ENCODE measurements at regions not wholly inside any gene's neighbourhood (a gene's known extent, or its start where the extent isn't known, plus 50 kb on each side); places are given as distances from the start of the nearest gene placed in this dataset.

GRCh38 chr20:50325651-50326050 is 135.0 kb downstream of the CEBPB start:
- no peak for ATAC-seq
- TF ChIP-seq TSHZ2 (CRISPR knock-in tag; IDR thresholded peaks at IDR 0.05) (no peak), GLIS3 (CRISPR knock-in tag; IDR thresholded peaks at IDR 0.05) (no peak), ZNF8 (CRISPR knock-in tag; IDR thresholded peaks at IDR 0.05) (no peak), BACH2 (CRISPR knock-in tag; IDR thresholded peaks at IDR 0.05; ENCODE audit: borderline replicate concordance) (no peak), POU6F1 (CRISPR knock-in tag; IDR thresholded peaks at IDR 0.05; ENCODE audit: borderline replicate concordance, low read depth) (no peak), RARB (CRISPR knock-in tag; IDR thresholded peaks at IDR 0.05) (no peak), ZFP3 (CRISPR knock-in tag; IDR thresholded peaks at IDR 0.05) (no peak)

DNA sequence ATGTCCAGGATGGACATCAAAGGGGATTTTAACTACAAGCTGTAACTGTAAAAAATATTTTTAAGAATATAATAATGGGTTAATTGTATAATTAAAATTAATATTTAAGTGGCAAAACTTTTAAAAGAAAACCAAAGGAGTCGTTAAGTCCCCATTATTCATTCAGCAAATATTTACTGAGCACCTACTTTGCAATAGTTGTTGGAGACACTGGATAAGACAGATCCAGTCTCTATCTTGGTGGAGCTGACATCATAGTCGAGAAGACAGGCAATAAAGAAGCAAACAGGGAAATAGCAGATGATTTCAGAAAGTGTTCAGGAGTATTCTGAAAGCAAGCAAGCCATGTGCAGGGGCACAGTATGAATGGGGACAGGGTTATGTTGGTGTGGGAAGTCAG is 137.0 kb downstream of the CEBPB start:
- ATAC-seq = no peak
- TF ChIP-seq POU6F1 (CRISPR knock-in tag; IDR thresholded peaks at IDR 0.05; ENCODE audit: borderline replicate concordance, low read depth) (no peak), PATZ1 (CRISPR knock-in tag; IDR thresholded peaks at IDR 0.05; ENCODE audit: borderline replicate concordance) (no peak), ZC3H10 (CRISPR knock-in tag; IDR thresholded peaks at IDR 0.05) (no peak), GLIS3 (CRISPR knock-in tag; IDR thresholded peaks at IDR 0.05) (no peak), ZNF565 (CRISPR knock-in tag; conservative IDR thresholded peaks at IDR 0.05; ENCODE audit: low read depth) (no peak)

- ATAC-seq = no peak
- TF ChIP-seq RARB (CRISPR knock-in tag; IDR thresholded peaks at IDR 0.05) (no peak), POU6F1 (CRISPR knock-in tag; IDR thresholded peaks at IDR 0.05; ENCODE audit: borderline replicate concordance, low read depth) (no peak), ZNF565 (CRISPR knock-in tag; conservative IDR thresholded peaks at IDR 0.05; ENCODE audit: low read depth) (no peak), OSR1 (CRISPR knock-in tag; IDR thresholded peaks at IDR 0.05) (no peak), ARNTL (CRISPR knock-in tag; IDR thresholded peaks at IDR 0.05; ENCODE audit: borderline replicate concordance, low read depth) (no peak), TCF4 (CRISPR knock-in tag; IDR thresholded peaks at IDR 0.05; ENCODE audit: borderline replicate concordance) (no peak), ZFP3 (CRISPR knock-in tag; IDR thresholded peaks at IDR 0.05) (no peak), TSHZ2 (CRISPR knock-in tag; IDR thresholded peaks at IDR 0.05) (no peak), CREB5 (CRISPR knock-in tag; IDR thresholded peaks at IDR 0.05; ENCODE audit: low read depth) (no peak), GLIS3 (CRISPR knock-in tag; IDR thresholded peaks at IDR 0.05) (no peak)
- TF ChIP-seq, protein P1, sequence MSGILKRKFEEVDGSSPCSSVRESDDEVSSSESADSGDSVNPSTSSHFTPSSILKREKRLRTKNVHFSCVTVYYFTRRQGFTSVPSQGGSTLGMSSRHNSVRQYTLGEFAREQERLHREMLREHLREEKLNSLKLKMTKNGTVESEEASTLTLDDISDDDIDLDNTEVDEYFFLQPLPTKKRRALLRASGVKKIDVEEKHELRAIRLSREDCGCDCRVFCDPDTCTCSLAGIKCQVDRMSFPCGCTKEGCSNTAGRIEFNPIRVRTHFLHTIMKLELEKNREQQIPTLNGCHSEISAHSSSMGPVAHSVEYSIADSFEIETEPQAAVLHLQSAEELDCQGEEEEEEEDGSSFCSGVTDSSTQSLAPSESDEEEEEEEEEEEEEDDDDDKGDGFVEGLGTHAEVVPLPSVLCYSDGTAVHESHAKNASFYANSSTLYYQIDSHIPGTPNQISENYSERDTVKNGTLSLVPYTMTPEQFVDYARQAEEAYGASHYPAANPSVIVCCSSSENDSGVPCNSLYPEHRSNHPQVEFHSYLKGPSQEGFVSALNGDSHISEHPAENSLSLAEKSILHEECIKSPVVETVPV (CRISPR knock-in tag; IDR thresholded peaks at IDR 0.05) = no peak
Observed at GRCh38 chr20:50328222-50328979, 137.8 kb downstream of the CEBPB start.

Measured in SK-N-SH treated with all-trans-retinoic acid at 6 μM for 48 hours (cell line).